Retinal pigment epithelial cell (primary cell): ENCODE measurements at regions not wholly inside any gene's neighbourhood (a gene's known extent, or its start where the extent isn't known, plus 50 kb on each side); places are given as distances from the start of the nearest gene placed in this dataset.
A peak's percentile ranks its signal among the peaks of the same experiment; 100 is the strongest.

Experiments used
- DNase-seq: peaks from one replicate; pipeline ENCODE4 v3.0.0-alpha.2; 2010; ENCODE audit warnings: low read depth
- H3K4me3 ChIP-seq: 2 replicates; pipeline ENCODE4 v1.5.1; 2011; ENCODE audit warnings: mild to moderate bottlenecking, low read length, control low read depth, moderate library complexity
- CTCF ChIP-seq: conservative IDR thresholded peaks from 2 replicates; pipeline ENCODE4 v1.5.1; 2011; ENCODE audit warnings: low read depth, low read length, control low read depth, inconsistent platforms

- H3K4me3 ChIP-seq, result no peak overlapping the region
- no peak for DNase-seq
- TF ChIP-seq CTCF, result no peak
Observed at GRCh38 chr4:126466848-126467247, 1152.1 kb downstream of the FAT4 start.

GRCh38 chr4:126468144-126468543, 1153.4 kb downstream of the FAT4 start:
- DNase-seq, result no peak
- no peak overlapping the region for H3K4me3 ChIP-seq
- no peak for TF ChIP-seq CTCF

- H3K4me3 ChIP-seq, result no peak overlapping the region
- no peak for DNase-seq
- TF ChIP-seq CTCF, result no peak
Observed at GRCh38 chr4:126470862-126471261, 1156.1 kb downstream of the FAT4 start.

- H3K4me3 ChIP-seq, result no peak overlapping the region
- no peak for DNase-seq
- no peak for TF ChIP-seq CTCF
Observed at GRCh38 chr4:126475730-126476129, 1157.0 kb upstream of the INTU start.

GRCh38 chr4:126479709-126480108, 1153.0 kb upstream of the INTU start:
- no peak for DNase-seq
- TF ChIP-seq CTCF, result no peak
- no peak overlapping the region for H3K4me3 ChIP-seq

- no peak for TF ChIP-seq CTCF
- H3K4me3 ChIP-seq, result no peak overlapping the region
- peak; percentile 38 for DNase-seq
Observed at GRCh38 chr4:126482311-126482710, 1150.4 kb upstream of the INTU start.

- DNase-seq, result no peak
- no peak overlapping the region for H3K4me3 ChIP-seq
- TF ChIP-seq CTCF, result no peak
Observed at GRCh38 chr4:126486377-126486776, 1146.4 kb upstream of the INTU start.
